Suprapubic skin (tissue), 4 donors: ENCODE measurements at regions not wholly inside any gene's neighbourhood (a gene's known extent, or its start where the extent isn't known, plus 50 kb on each side); places are given as distances from the start of the nearest gene placed in this dataset.
"Not testable (repeated sequence)": the region's sequence is repeated elsewhere in the genome, so short reads cannot be mapped to it uniquely, and the experiment has no call there.

ENCODE experiments used
- CTCF ChIP-seq, 2 donors: fragments of 200-600 bp in 1 of 2; fragments of 450-650 bp in 1 of 2; sonication (generic) in 1 of 2; IDR thresholded peaks; one replicate each; pipeline ENCODE4 v1.5.1; 2016 to 2019; ENCODE audit warnings: antibody characterized with exemption in 2 of 2, mild to moderate bottlenecking in 1 of 2, moderate library complexity in 1 of 2
- POLR2A ChIP-seq, 2 donors: fragments of 450-650 bp; IDR thresholded peaks; one replicate each; pipeline ENCODE4 v1.6.1; 2017; ENCODE audit warnings: antibody characterized with exemption in 2 of 2, mild to moderate bottlenecking in 2 of 2, moderate library complexity in 2 of 2
- POLR2AphosphoS5 ChIP-seq, 3 donors: sonication (generic); formaldehyde crosslinking; IDR thresholded peaks; one replicate each; pipeline ENCODE4 v1.6.1; 2017; ENCODE audit warnings: antibody characterized with exemption in 3 of 3

GRCh38 chr12:14219670-14220069 is 145.8 kb upstream of the ATF7IP start:
- TF ChIP-seq POLR2AphosphoS5, CTCF, POLR2A (IDR thresholded peaks at IDR 0.05): not testable (repeated sequence)
